Right lobe of liver (tissue), 4 donors: ENCODE measurements at regions not wholly inside any gene's neighbourhood (a gene's known extent, or its start where the extent isn't known, plus 50 kb on each side); places are given as distances from the start of the nearest gene placed in this dataset.

Source experiments
- POLR2A ChIP-seq: fragments of 450-650 bp; IDR thresholded peaks from one replicate; pipeline ENCODE4 v1.6.1; 2017; ENCODE audit warnings: antibody characterized with exemption, mild to moderate bottlenecking
- TF ChIP-seq, protein P1 (sequence below), 4 donors: fragments of 200-600 bp in 3 of 4; fragments of 450-650 bp in 1 of 4; IDR thresholded peaks; one replicate each; pipeline versions ENCODE4 v1.5.1 to v1.8.0; 2016 to 2022; ENCODE audit warnings: antibody characterized with exemption in 4 of 4, mild to moderate bottlenecking in 2 of 4
- donor health status: DM: no; HTN: no; CAD: no.
- donor health status: DM: no; HTN: no; CAD: no.
- donor health status: DM: no; HTN: yes; CAD: no.

DNA sequence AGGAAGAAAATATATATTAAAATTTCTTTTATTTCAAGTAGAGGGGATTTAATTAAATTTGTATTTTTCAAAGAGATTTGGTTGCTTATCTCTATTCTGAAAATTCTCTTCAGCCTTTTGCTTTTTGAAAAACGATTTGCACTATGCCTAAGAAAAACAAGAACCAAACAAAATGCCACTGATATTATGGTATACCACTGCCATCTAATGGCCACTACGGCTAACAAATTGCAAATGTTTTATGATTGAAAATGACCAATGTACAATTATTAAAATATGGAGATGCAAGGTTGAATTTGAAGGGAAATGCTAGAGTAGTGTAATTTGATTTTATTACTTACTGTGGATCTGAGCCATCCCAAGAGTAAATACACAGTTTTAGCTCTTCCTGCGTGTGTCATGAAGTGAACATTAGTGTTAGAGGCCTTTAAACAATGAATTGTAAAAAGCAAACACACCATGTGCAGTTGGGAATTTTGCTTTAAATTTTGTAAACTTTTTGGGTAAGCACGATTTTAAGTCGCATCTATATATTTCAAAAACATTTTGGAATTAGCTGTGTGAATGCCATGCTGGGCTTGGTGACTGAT, 137.4 kb upstream of the USP25 start:
- TF ChIP-seq, protein P1, sequence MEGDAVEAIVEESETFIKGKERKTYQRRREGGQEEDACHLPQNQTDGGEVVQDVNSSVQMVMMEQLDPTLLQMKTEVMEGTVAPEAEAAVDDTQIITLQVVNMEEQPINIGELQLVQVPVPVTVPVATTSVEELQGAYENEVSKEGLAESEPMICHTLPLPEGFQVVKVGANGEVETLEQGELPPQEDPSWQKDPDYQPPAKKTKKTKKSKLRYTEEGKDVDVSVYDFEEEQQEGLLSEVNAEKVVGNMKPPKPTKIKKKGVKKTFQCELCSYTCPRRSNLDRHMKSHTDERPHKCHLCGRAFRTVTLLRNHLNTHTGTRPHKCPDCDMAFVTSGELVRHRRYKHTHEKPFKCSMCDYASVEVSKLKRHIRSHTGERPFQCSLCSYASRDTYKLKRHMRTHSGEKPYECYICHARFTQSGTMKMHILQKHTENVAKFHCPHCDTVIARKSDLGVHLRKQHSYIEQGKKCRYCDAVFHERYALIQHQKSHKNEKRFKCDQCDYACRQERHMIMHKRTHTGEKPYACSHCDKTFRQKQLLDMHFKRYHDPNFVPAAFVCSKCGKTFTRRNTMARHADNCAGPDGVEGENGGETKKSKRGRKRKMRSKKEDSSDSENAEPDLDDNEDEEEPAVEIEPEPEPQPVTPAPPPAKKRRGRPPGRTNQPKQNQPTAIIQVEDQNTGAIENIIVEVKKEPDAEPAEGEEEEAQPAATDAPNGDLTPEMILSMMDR (IDR thresholded peaks at IDR 0.05), result peak; percentile 64 to 69 (median 66)
- TF ChIP-seq POLR2A, result no peak
